Activated CD4-positive, CD25-positive, alpha-beta regulatory T cell (primary cell): ENCODE measurements at regions not wholly inside any gene's neighbourhood (a gene's known extent, or its start where the extent isn't known, plus 50 kb on each side); places are given as distances from the start of the nearest gene placed in this dataset.

ENCODE experiments used
- DNase-seq, 4 experiments: peaks; one replicate each; lab custom pipeline; 2025; lab: John Stamatoyannopoulos, UW

GRCh38 chr10:111990734-111991133 lies 192.8 kb downstream of the GPAM start:
- no peak for DNase-seq

GRCh38 chr10:111993321-111993720 lies 190.2 kb downstream of the GPAM start:
- DNase-seq: no peak

GRCh38 chr10:111993872-111994426 lies 189.6 kb downstream of the GPAM start:
- DNase-seq: no peak

GRCh38 chr10:111996103-111996502 lies 187.5 kb downstream of the GPAM start:
- DNase-seq: no peak

GRCh38 chr10:111998728-111999127 lies 184.8 kb downstream of the GPAM start:
- DNase-seq: no peak

- no peak for DNase-seq
These were observed 184.2 kb downstream of the GPAM start for GRCh38 chr10:111999205-111999914.

- DNase-seq: no peak
These were observed 183.7 kb downstream of the GPAM start for GRCh38 chr10:111999915-112000302.

GRCh38 chr10:112000466-112000865 lies 183.1 kb downstream of the GPAM start:
- no peak for DNase-seq

- no peak for DNase-seq
These were observed 181.4 kb downstream of the GPAM start for GRCh38 chr10:112002206-112002605.

- DNase-seq: no peak
These were observed 179.5 kb downstream of the GPAM start for GRCh38 chr10:112004075-112004474.

GRCh38 chr10:112005044-112005443 lies 178.5 kb downstream of the GPAM start:
- DNase-seq: no peak

GRCh38 chr10:112006407-112006806 lies 177.2 kb downstream of the GPAM start:
- DNase-seq: no peak

GRCh38 chr10:112006831-112007230 lies 176.7 kb downstream of the GPAM start:
- DNase-seq: no peak

GRCh38 chr10:112022196-112022595 lies 161.4 kb downstream of the GPAM start:
- no peak for DNase-seq

- DNase-seq: no peak
These were observed 159.5 kb downstream of the GPAM start for GRCh38 chr10:112024079-112024478.

GRCh38 chr10:112025228-112025627 lies 158.3 kb downstream of the GPAM start:
- DNase-seq: no peak

GRCh38 chr10:112026438-112026837 lies 157.1 kb downstream of the GPAM start:
- no peak for DNase-seq

GRCh38 chr10:112027731-112028280 lies 155.8 kb downstream of the GPAM start:
- DNase-seq: no peak

- DNase-seq: no peak
These were observed 153.1 kb downstream of the GPAM start for GRCh38 chr10:112030431-112030830.

GRCh38 chr10:112039823-112040222 lies 143.7 kb downstream of the GPAM start:
- DNase-seq: no peak

GRCh38 chr10:112040696-112041095 lies 142.9 kb downstream of the GPAM start:
- no peak for DNase-seq

- no peak for DNase-seq
These were observed 137.6 kb downstream of the GPAM start for GRCh38 chr10:112045938-112046337.

- no peak for DNase-seq
These were observed 135.9 kb downstream of the GPAM start for GRCh38 chr10:112047674-112048073.

- DNase-seq: no peak
These were observed 131.4 kb downstream of the GPAM start for GRCh38 chr10:112052166-112052565.
